Right atrium auricular region (tissue), 2 donors: ENCODE measurements at regions not wholly inside any gene's neighbourhood (a gene's known extent, or its start where the extent isn't known, plus 50 kb on each side); places are given as distances from the start of the nearest gene placed in this dataset.

Experiments used
- DNase-seq: peaks from one replicate; pipeline ENCODE4 v3.0.0-alpha.2; 2019; ENCODE audit warnings: low spot score
- H3K27ac ChIP-seq, 2 donors: fragments of 200-600 bp; sonication (generic); 1 replicate in 1 of 2; 2 replicates in 1 of 2; pipeline ENCODE4 v1.5.1; 2016 to 2019
- H3K27me3 ChIP-seq, 2 donors: fragments of 200-600 bp; sonication (generic); one replicate each; pipeline versions ENCODE4 v1.5.1 to v1.6.0; 2017 to 2019
- H3K36me3 ChIP-seq: fragments of 200-600 bp; sonication (generic); one replicate; pipeline ENCODE4 v1.5.1; 2016
- H3K4me1 ChIP-seq, 2 donors: fragments of 200-600 bp; sonication (generic); one replicate each; pipeline versions ENCODE4 v1.5.1 to v1.6.0; 2017 to 2019
- H3K4me3 ChIP-seq, 2 donors: fragments of 200-600 bp; sonication (generic); 1 replicate in 1 of 2; 2 replicates in 1 of 2; pipeline ENCODE4 v1.5.1; 2017 to 2019; ENCODE audit warnings: mild to moderate bottlenecking in 1 of 2, moderate library complexity in 1 of 2
- H3K9me3 ChIP-seq, 2 donors: fragments of 200-600 bp; sonication (generic); one replicate each; pipeline ENCODE4 v1.5.1; 2019
- CTCF ChIP-seq, 2 donors: fragments of 200-600 bp; sonication (generic); IDR thresholded peaks; one replicate each; pipeline ENCODE4 v1.5.1; 2019; ENCODE audit warnings: antibody characterized with exemption in 2 of 2

DNA sequence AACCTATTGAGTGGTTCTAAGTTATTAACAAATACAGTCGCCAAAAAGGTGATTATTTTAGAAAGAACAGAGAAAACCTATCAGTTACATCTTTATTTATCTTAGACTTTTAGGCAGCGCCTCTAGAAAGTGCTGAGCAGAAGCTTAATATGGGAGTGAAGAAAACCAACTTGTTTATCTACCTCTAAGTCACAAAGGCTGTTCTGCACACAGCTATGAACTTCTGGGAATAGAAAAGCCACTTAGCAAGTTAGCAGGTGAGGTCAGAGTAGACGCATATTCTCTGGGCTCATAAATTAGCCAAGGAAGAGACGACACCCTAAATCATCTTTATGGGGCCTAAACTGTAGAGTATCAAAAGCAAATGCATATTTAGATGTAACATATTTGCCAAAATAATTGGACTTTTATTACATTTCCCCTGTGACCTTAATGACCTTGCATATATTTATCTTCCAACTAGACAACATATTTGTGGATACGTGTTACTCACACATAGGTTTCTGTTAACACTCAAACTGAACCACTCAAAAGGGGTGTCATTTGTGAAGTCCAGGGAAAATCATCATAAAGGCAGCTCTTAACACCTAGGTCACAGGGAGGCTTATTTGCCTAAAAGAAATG, 267.1 kb downstream of the ADGB start:
- no peaks in the 10 kb centered on the region for H3K36me3 ChIP-seq
- H3K9me3 ChIP-seq = no peaks in the 10 kb centered on the region
- no peak overlapping the region for H3K27ac ChIP-seq
- H3K4me1 ChIP-seq = no peaks in the 10 kb centered on the region
- H3K27me3 ChIP-seq = no peaks in the 10 kb centered on the region
- no peak for TF ChIP-seq CTCF (IDR thresholded peaks at IDR 0.05)
- no peak overlapping the region for H3K4me3 ChIP-seq
- DNase-seq = no peak

DNA sequence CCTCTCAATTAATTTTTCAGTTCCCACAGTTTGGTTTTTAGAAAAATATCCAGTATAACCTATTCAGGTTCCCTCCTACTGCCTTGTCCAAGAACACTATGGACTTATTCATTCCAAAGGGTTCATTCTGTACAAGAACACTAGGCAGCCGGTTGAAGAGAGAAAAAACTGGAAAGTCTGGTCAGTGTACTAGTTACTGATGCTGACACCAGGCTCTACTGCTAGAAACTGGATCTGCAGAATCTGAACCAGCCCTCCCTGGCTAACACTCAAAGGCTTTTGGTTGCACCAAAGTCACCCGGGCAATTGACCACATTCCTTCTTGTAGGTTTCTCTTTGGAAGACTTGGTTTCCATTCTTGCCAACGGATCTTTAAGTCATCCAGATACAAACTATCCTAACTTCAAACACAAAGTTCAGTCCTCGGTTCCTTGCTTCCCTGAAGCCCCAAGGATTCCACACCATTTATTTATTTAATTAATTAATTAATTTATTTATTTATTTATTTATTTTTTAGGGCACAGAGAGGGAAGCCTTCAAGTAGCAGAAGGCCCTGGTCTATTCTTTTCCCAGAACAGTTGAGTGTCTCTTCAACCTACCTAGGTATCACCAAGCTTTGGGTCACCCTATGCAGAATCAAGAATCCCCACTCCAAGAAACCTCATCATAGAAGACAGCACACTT, 268.1 kb downstream of the ADGB start:
- no peaks in the 10 kb centered on the region for H3K4me1 ChIP-seq
- H3K27ac ChIP-seq = no peak overlapping the region
- no peak for TF ChIP-seq CTCF (IDR thresholded peaks at IDR 0.05)
- no peaks in the 10 kb centered on the region for H3K9me3 ChIP-seq
- H3K36me3 ChIP-seq = no peaks in the 10 kb centered on the region
- DNase-seq = no peak
- no peak overlapping the region for H3K4me3 ChIP-seq
- H3K27me3 ChIP-seq = no peaks in the 10 kb centered on the region

DNA sequence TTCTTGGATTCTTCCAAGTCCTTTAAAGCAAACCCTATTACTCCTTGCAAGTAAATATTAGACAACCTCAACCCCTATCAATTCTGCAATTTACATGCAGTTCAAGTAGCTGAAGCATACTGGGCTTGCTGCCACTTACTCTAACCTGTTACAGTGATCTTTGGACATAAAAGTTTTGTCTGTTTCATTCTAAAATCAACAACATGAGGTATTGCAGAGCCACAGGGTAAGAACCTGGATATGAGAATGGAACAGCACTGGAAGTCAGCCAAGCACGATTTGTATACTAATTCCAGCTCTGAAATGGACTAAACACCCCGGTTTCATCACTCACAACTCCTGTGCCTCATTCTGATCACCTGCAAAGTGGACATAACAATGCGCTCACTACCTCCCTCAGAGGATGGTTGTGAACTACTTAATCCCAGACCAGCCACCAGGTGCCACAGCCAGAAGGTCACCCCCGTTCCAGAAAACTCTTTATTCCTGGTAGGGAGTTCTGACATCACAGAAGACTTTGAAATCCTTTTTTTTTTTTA, 270.0 kb downstream of the ADGB start:
- Histone ChIP-seq H3K9me3 (no peaks in the 10 kb centered on the region), H3K27ac (no peak overlapping the region), H3K4me3 (no peak overlapping the region), H3K36me3 (no peaks in the 10 kb centered on the region), H3K4me1 (no peaks in the 10 kb centered on the region), H3K27me3 (no peaks in the 10 kb centered on the region)
- no peak for DNase-seq
- no peak for TF ChIP-seq CTCF (IDR thresholded peaks at IDR 0.05)

- Histone ChIP-seq H3K27ac (no peak overlapping the region), H3K4me1 (no peaks in the 10 kb centered on the region), H3K27me3 (no peaks in the 10 kb centered on the region), H3K4me3 (no peak overlapping the region), H3K36me3 (no peaks in the 10 kb centered on the region), H3K9me3 (no peaks in the 10 kb centered on the region)
- DNase-seq = no peak
- TF ChIP-seq CTCF (IDR thresholded peaks at IDR 0.05) = no peak
Observed at GRCh38 chr6:146870760-146871159, 272.0 kb downstream of the ADGB start.

- no peak for TF ChIP-seq CTCF (IDR thresholded peaks at IDR 0.05)
- H3K4me3 ChIP-seq = no peak overlapping the region
- no peaks in the 10 kb centered on the region for H3K27me3 ChIP-seq
- DNase-seq = no peak
- H3K4me1 ChIP-seq = no peaks in the 10 kb centered on the region
- H3K9me3 ChIP-seq = no peaks in the 10 kb centered on the region
- H3K27ac ChIP-seq = no peak overlapping the region
- no peaks in the 10 kb centered on the region for H3K36me3 ChIP-seq
Observed at GRCh38 chr6:146871611-146872425, 273.0 kb downstream of the ADGB start.
